ENCODE measurements at regions not wholly inside any gene's neighbourhood (a gene's known extent, or its start where the extent isn't known, plus 50 kb on each side); places are given as distances from the start of the nearest gene placed in this dataset.

GRCh38 chr12:41923351-41923750 is 221.3 kb downstream of the GXYLT1 start:
- dilution Hi-C loops (cut with HindIII; ENCODE audit: low sequenced_read_pairs, unreplicated experiment): no loop called here
- ATAC-seq (ENCODE audit: low read depth): no peak
- intact Hi-C loops (cut with micrococcal nuclease): no loop called here
- no peak overlapping the region for H3K14ac ChIP-seq (replicated peaks; ENCODE audit: low read depth, low read length)
- H3K9me1 ChIP-seq (ENCODE audit: insufficient read depth, low read length): no peaks in the 10 kb centered on the region
- H3K27me3 ChIP-seq (ENCODE audit: control insufficient read depth, insufficient read depth, low read length): no peaks in the 10 kb centered on the region
- H4K20me1 ChIP-seq (ENCODE audit: insufficient read depth, low read length): no peaks in the 10 kb centered on the region
- no peak overlapping the region for H2BK20ac ChIP-seq (ENCODE audit: low read depth, low read length)
- no peak overlapping the region for H2BK15ac ChIP-seq (ENCODE audit: low read depth, low read length)
- no peak overlapping the region for H3K4ac ChIP-seq (ENCODE audit: low read depth, low read length)
- no CpG with 5 or more reads among the region's 2 CpGs for WGBS, 2 experiments (ENCODE audit: extremely low coverage in 2 of 2, insufficient read length in 1 of 2)
- no peaks in the 10 kb centered on the region for H3K79me1 ChIP-seq (ENCODE audit: low read depth in 1 of 2, low read length in 2 of 2)
- no peak overlapping the region for H2AK5ac ChIP-seq (ENCODE audit: low read depth, low read length)
- H3K4me3 ChIP-seq (ENCODE audit: insufficient read depth, low read depth, low read length): no peak overlapping the region
- no peak overlapping the region for H2BK120ac ChIP-seq (ENCODE audit: low read depth, low read length)
- H3K23ac ChIP-seq (ENCODE audit: low read depth, low read length): no peak overlapping the region
- no peak for TF ChIP-seq CHD1 (IDR thresholded peaks at IDR 0.05; ENCODE audit: low read depth, low read length)
- TF ChIP-seq MXI1 (IDR thresholded peaks at IDR 0.05; ENCODE audit: borderline replicate concordance, low read depth, low read length): no peak
- TF ChIP-seq USF2 (IDR thresholded peaks at IDR 0.05; ENCODE audit: low read depth, low read length): no peak
- no peak for TF ChIP-seq RAD21 (IDR thresholded peaks at IDR 0.05; ENCODE audit: low read length)
- TF ChIP-seq RCOR1 (IDR thresholded peaks at IDR 0.05; ENCODE audit: insufficient replicate concordance, low read length): no peak
- no peak overlapping the region for H3K18ac ChIP-seq (ENCODE audit: low read depth, low read length)
- H3K9ac ChIP-seq (ENCODE audit: low read depth, low read length): no peak overlapping the region
- no peak overlapping the region for H4K8ac ChIP-seq (ENCODE audit: low read depth in 2 of 2, low read length in 2 of 2)
- H2AK9ac ChIP-seq (replicated peaks; ENCODE audit: low read depth, low read length, poor library complexity): no peak overlapping the region
- H4K91ac ChIP-seq (ENCODE audit: insufficient read depth, low read depth, low read length): no peak overlapping the region
- POLR2A ChIA-PET (ENCODE audit: unreplicated experiment): no interaction called here
- no peak overlapping the region for H2BK5ac ChIP-seq (ENCODE audit: low read depth, low read length, poor library complexity, severe bottlenecking)
- no TSS peak for BruUV-seq (replicated peaks)
- no peak overlapping the region for H4K5ac ChIP-seq (ENCODE audit: low read depth, low read length)
- no peak overlapping the region for H2AFZ ChIP-seq (replicated peaks; ENCODE audit: low read length, poor library complexity)
- H3K56ac ChIP-seq (ENCODE audit: extremely low read depth, insufficient read depth, low read length): no peak overlapping the region
- DNase-seq: no peak
- CTCF ChIA-PET: no interaction called here
- H3K27ac ChIP-seq (ENCODE audit: insufficient read depth, low read length): no peak overlapping the region
- H3K4me2 ChIP-seq (ENCODE audit: low read depth, low read length): no peak overlapping the region
- H3K9me3 ChIP-seq (ENCODE audit: control insufficient read depth, insufficient read depth, low read length): no peaks in the 10 kb centered on the region
- no peaks in the 10 kb centered on the region for H3K36me3 ChIP-seq (ENCODE audit: control insufficient read depth, insufficient read depth, low read length)
- H3K4me1 ChIP-seq (ENCODE audit: control insufficient read depth, insufficient read depth, low read length): no peaks in the 10 kb centered on the region
- in situ Hi-C loops (cut with MboI; ENCODE audit: low sequenced_read_pairs): no loop called here

All from IMR-90 (cell line).